HG03354 (cell line): ENCODE measurements at regions not wholly inside any gene's neighbourhood (a gene's known extent, or its start where the extent isn't known, plus 50 kb on each side); places are given as distances from the start of the nearest gene placed in this dataset.

Experiments used
- ATAC-seq: cut with Tn5 transposase; IDR thresholded peaks from one replicate; pipeline ENCODE4 v1.9.1; 2021; ENCODE audit warnings: mild to moderate bottlenecking; ENCODE audit not compliant: unreplicated experiment, poor library complexity, severe bottlenecking

DNA sequence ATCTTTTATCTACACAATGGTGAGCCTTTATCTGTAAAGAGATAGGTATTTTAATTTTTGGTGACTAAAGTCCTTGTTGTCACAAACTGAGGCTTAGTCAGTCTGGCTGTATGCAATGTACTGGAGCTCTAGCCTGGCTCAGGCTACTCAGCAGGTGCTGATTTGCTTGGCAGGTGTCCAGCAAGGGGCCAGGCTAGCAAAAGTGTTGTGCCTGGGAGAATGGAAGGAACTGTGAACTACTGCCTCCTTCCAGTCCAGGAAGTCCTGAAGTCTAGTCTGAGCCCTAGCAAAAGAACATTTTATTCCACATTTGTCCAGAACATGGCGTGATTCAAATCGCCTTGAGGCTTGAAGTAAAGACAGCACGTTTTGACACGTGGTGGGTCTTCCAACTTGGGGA is 260.5 kb downstream of the CCDC85A start:
- ATAC-seq: no peak

DNA sequence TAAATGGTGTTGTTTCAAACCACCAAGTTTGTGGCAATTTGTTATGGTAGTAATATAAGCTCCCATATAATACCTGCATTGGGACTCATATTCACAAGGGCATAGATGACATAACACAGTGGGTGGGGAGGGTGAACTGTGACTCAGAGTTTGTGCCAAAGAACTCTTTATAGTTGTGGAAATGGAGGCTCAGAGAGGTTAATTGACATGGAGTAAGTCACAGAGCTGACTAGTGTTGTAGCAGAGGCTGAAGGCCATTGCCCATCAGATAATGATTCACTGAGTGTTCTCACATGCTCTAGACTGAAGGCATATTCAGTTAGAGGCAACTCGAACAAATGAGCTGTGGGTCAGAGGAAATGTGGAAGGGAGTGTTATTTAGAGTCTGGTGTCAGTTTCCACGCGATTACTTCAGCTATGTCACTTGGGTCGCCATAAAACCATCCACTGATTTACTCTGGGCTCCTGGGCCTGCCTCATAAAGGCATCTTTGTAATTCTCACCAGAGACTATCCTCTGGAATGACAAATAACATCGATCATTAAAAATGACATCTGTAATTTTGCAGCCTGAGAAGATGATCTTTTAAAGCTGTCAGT is 264.7 kb downstream of the CCDC85A start:
- no peak for ATAC-seq

DNA sequence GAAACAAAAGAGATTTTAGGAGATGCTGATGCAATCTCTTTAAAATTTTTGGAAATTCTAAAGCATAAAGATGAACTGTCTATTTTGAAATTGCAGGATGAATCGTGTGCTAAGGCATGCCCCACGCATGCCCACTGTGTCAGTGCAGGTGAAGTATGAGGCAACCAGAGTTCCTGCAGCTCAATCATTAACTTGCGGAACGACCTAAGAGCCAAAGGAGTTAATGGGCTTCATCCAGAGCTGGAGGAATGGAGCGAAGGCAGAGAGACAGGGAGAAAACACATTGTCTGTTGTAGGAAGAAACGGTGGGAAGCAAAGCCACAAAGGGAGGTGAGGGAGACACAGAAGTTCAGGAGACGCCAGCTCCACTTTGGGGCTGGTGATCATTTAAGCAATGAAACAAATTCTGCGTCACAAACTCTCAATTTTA is 265.2 kb downstream of the CCDC85A start:
- no peak for ATAC-seq

GRCh38 chr2:56449449-56449860 is 265.7 kb downstream of the CCDC85A start:
- ATAC-seq: no peak

DNA sequence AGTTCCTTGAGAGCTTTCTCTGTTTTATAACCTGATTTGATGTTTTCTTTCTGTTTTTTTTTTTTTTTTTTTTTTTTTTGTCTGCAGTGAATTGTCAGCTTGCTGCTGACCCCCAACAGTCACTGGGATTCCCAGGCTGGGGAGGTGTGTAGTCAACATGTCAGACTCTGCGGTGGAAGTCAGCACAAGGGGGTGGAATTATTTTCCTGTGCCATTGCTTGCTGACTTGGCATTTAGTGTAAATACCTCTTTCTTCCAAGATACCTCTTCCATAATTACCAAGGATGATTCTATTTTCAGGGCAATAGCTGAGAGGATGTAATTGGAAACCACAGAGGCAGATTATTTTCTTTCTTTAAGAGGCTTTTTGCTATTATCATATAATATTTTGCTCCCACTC is 266.3 kb downstream of the CCDC85A start:
- ATAC-seq: no peak

DNA sequence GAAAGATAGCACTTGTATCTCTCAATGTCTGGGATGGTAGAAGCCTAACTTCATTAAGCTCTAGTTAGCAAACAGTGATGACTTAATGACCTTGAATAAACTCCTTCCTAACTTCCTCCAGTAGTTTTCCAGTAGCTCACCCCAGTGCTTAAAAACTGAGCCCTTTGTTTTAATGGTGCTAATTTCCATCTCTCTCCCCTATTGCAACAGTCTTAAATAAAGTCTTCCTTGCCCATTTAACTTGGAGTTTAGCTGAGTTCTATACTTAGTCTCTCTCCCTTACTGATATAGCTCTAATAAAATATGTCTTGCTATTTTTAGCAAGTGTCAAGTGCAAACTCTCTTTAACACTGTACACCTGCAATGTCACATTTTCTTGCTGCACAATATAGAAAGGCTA is 267.0 kb downstream of the CCDC85A start:
- no peak for ATAC-seq

DNA sequence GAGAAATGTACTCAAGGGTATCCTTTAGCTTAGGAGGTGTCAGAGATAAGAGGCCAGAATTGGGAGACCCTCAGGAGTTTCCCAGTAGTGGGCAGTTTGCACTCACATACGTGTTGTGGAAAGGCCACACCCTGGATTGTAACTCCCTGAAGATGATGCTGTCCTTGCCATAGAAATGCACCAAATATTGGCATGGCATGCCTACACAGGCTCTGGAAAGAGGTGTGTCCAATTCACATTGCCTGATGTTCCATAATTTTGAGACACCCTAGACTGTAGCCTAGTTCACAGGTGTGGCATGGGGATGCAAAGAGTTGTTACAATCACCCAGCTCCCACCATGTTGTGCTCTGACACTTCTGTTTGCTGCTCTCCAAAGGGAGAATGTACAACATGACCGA is 271.9 kb downstream of the CCDC85A start:
- no peak for ATAC-seq

- no peak for ATAC-seq
Observed at GRCh38 chr2:56456791-56457190, 273.0 kb downstream of the CCDC85A start.

- no peak for ATAC-seq
Observed at GRCh38 chr2:56460508-56460907, 276.7 kb downstream of the CCDC85A start.

GRCh38 chr2:56464066-56464465 is 280.3 kb downstream of the CCDC85A start:
- ATAC-seq: no peak

- ATAC-seq: no peak
Observed at GRCh38 chr2:56464613-56465012, 280.8 kb downstream of the CCDC85A start.

DNA sequence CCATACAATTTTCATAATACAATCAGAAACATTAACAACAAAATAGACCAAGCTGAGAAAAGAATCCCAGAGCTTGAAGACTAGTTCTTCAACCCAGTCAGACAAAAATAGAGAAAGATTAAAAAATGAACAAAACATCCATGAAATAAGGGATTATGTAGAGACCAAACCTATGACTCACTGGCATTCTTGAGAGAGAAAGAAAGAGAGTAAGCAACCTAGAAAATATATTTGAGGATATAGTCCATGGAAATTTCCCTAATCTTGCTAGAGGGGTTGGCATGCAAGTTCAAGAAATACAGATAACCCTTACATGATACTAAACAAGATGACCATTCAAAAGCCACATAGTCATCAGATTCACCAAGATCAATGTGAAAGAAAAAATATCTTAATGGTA is 281.7 kb downstream of the CCDC85A start:
- ATAC-seq: no peak

GRCh38 chr2:56473524-56473923 is 289.7 kb downstream of the CCDC85A start:
- no peak for ATAC-seq

DNA sequence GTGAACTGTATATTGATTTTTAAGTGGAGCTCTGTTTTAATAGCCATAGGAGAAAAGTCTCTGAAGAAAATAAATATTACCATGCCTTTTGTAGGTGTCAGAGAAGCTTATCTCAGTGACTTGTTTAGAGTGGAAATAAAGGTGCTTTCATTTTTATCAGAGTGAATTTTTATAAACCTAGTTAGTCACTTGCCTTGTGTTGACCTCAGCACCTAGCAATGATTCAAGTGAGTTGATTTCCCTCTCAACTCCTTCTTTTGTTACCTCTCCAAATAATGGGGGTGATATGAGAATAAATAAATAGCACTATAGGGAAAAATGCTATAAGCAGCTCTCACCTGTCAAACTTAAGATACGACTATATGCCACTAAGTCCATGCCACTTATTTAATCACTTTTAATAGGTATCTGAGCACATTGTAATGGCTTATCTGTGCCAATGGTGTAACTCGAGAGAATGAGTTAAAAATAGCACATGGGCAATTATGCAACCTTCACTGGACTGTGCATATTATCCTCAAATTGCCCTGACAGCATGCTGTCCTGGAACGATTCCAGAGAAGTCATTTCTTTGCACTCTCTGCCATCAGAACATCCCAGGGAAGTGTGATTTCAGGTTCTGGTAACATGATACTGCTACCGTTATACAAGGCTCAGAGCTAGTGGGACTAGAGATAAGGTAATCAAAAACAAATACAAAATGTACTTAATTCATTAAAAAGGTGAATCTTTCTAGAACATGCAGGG is 290.8 kb downstream of the CCDC85A start:
- no peak for ATAC-seq

DNA sequence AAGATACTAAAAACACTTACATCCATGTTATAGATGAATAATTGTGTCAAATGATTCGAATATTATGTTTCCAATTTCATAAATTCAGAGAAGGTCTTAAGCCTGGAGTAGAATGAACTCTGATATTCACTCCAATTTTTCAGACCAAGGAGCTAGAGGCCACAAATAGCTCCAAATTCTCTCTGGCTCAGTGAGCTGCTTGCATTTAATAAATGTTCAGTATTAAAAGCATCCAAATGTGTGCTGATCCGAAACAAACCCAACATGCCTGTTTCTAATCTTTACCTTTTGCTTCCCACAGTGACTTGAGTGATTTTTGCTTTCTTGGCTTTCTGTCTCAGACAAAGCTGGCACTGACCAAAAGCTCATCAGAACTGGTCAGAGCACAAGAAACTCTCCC is 291.4 kb downstream of the CCDC85A start:
- no peak for ATAC-seq

DNA sequence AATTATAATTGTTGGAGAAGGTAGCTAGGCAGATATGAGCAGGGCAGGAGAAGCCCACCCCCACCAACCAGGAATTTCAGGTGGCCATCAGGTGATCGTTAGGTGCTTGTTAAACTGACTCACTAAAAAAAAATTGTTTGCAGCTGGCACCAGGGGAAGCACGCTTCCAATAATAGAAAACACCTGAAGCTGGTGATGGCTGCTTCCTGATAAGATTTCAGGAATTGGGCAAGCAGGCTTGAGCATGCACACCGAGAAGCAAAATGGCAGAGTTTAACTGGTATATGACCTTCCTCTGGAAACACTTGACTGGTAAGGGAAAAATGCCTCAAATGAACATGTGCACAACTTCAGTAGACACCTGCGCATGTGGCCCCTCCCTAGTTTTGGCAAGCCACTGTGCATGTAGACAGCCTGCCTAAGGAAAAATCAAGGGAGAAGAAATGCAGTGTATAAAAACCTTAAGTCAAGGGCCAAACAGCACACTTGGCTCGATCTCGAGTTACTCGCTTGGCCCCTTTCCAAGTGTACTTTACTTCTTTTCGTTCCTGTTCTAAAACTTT is 292.8 kb downstream of the CCDC85A start:
- no peak for ATAC-seq

GRCh38 chr2:56478027-56478426 is 294.2 kb downstream of the CCDC85A start:
- no peak for ATAC-seq

DNA sequence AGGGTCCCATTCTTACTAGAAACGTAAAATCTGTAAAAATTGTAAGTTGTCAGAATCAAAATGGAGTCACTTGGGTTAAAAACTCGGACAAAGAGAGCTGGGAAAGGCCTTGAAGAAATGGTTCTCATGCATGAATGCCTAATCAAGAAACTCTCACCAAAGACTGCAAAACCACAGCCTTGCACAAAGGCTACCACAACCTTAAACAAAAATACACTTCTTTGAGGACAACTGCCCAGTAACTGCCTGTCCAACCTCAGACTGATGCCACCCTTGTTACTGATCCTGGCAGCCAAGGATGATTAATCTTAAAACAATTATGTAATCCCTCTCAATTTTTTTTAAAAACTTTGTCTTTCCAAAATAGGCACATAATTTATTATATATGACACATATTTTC is 299.3 kb downstream of the CCDC85A start:
- no peak for ATAC-seq

- ATAC-seq: no peak
Observed at GRCh38 chr2:56484906-56485305, 301.1 kb downstream of the CCDC85A start.

GRCh38 chr2:56500317-56500716 is 316.5 kb downstream of the CCDC85A start:
- no peak for ATAC-seq

- no peak for ATAC-seq
Observed at GRCh38 chr2:56502616-56503015, 318.8 kb downstream of the CCDC85A start.
